HG02870 (cell line): ENCODE measurements at regions not wholly inside any gene's neighbourhood (a gene's known extent, or its start where the extent isn't known, plus 50 kb on each side); places are given as distances from the start of the nearest gene placed in this dataset.

Experiments used
- ATAC-seq: cut with Tn5 transposase; IDR thresholded peaks from one replicate; pipeline ENCODE4 v1.9.1; 2021; ENCODE audit warnings: mild to moderate bottlenecking, moderate library complexity; ENCODE audit not compliant: unreplicated experiment

- ATAC-seq = no peak
These were observed 345.1 kb downstream of the SAMD5 start for GRCh38 chr6:147853574-147853973.

GRCh38 chr6:147855803-147856482 lies 347.5 kb downstream of the SAMD5 start:
- no peak for ATAC-seq

- ATAC-seq = no peak
These were observed 348.2 kb downstream of the SAMD5 start for GRCh38 chr6:147856687-147857086.

GRCh38 chr6:147858421-147858820 lies 349.9 kb downstream of the SAMD5 start:
- ATAC-seq = no peak

GRCh38 chr6:147859071-147859470 lies 350.6 kb downstream of the SAMD5 start:
- no peak for ATAC-seq

- no peak for ATAC-seq
These were observed 353.2 kb downstream of the SAMD5 start for GRCh38 chr6:147861696-147862095.

- ATAC-seq = no peak
These were observed 359.1 kb downstream of the SAMD5 start for GRCh38 chr6:147867433-147868226.

- ATAC-seq = no peak
These were observed 360.1 kb downstream of the SAMD5 start for GRCh38 chr6:147868427-147869190.

- ATAC-seq = no peak
These were observed 360.7 kb downstream of the SAMD5 start for GRCh38 chr6:147869201-147869600.

- ATAC-seq = no peak
These were observed 361.4 kb downstream of the SAMD5 start for GRCh38 chr6:147869869-147870268.

- no peak for ATAC-seq
These were observed 362.1 kb downstream of the SAMD5 start for GRCh38 chr6:147870506-147871110.

GRCh38 chr6:147872002-147872401 lies 363.5 kb downstream of the SAMD5 start:
- no peak for ATAC-seq

- no peak for ATAC-seq
These were observed 365.3 kb downstream of the SAMD5 start for GRCh38 chr6:147873816-147874215.

- no peak for ATAC-seq
These were observed 365.8 kb downstream of the SAMD5 start for GRCh38 chr6:147874322-147874721.

GRCh38 chr6:147879031-147879580 lies 370.6 kb downstream of the SAMD5 start:
- ATAC-seq = no peak

GRCh38 chr6:147881432-147881831 lies 372.9 kb downstream of the SAMD5 start:
- ATAC-seq = no peak

- no peak for ATAC-seq
These were observed 379.9 kb downstream of the SAMD5 start for GRCh38 chr6:147888374-147888773.

GRCh38 chr6:147891671-147892070 lies 383.2 kb downstream of the SAMD5 start:
- no peak for ATAC-seq

GRCh38 chr6:147892476-147892875 lies 384.0 kb downstream of the SAMD5 start:
- no peak for ATAC-seq

- ATAC-seq = no peak
These were observed 386.8 kb downstream of the SAMD5 start for GRCh38 chr6:147895272-147895671.

- no peak for ATAC-seq
These were observed 391.8 kb downstream of the SAMD5 start for GRCh38 chr6:147900247-147900830.
